ENCODE measurements at regions not wholly inside any gene's neighbourhood (a gene's known extent, or its start where the extent isn't known, plus 50 kb on each side); places are given as distances from the start of the nearest gene placed in this dataset.

GRCh38 chr4:188197566-188197965 lies 58.3 kb downstream of the TRIML1 start:
- Histone ChIP-seq H3K9me3 (no peaks in the 10 kb centered on the region), H3K4me1 (no peaks in the 10 kb centered on the region), H3K36me3 (no peaks in the 10 kb centered on the region), H3K27me3 (no peaks in the 10 kb centered on the region), H3K9ac (no peak overlapping the region), H3K4me2 (no peak overlapping the region), H3K4me3 (no peak overlapping the region), H3K27ac (no peak overlapping the region), H4K20me1 (no peaks in the 10 kb centered on the region)
- TF ChIP-seq Cebpa-rat (IDR thresholded peaks at IDR 0.05): no peak

DNA sequence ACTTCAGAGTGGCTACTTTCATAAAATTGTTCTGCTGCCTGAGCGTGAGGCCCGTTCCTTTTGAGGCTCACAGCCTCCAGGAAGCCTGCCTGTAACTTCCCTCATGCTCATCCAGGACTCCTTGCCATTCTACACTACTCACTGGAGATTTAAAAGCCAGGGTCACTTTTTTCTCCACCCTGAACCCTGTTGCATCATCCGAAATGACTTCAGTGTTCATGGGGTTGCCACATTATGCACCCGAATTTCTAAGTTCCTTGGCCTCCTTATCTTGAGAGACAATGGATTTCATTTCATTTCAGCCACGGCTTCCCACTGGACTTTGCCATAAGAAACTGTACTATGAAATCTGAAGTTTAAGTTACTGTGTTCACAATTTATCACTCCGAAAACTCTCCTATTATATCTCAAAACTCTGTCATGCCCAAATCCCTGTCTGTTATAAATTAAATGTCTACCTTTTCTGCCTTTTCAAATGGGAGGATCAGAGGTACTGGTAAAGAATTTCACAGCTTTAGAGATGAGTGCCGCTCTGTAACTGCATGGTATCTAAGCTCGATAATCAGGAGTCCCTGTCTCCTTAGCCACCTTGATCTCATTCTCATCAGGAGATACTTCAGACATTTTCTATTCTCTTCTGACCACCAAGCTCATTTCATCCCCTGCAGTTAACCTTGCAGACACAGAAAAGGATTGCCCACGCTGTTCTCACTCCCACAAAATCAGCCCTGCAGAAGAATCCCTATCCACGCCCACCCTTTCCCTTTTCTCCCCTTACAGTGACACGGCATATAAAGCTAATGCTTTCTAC lies 59.9 kb downstream of the TRIML1 start:
- Histone ChIP-seq H3K9ac (no peak overlapping the region), H3K4me3 (no peak overlapping the region)

GRCh38 chr4:188201851-188202250 lies 62.6 kb downstream of the TRIML1 start:
- no peak for TF ChIP-seq Cebpa-rat (IDR thresholded peaks at IDR 0.05)

More for the DNA sequence above, 59.9 kb downstream of the TRIML1 start:
- Histone ChIP-seq H3K4me2 (no peak overlapping the region), H3K27me3 (no peaks in the 10 kb centered on the region), H3K27ac (no peak overlapping the region), H4K20me1 (no peaks in the 10 kb centered on the region), H3K9me3 (no peaks in the 10 kb centered on the region), H3K36me3 (no peaks in the 10 kb centered on the region), H3K4me1 (no peaks in the 10 kb centered on the region)
- TF ChIP-seq Cebpa-rat (IDR thresholded peaks at IDR 0.05): no peak

DNA sequence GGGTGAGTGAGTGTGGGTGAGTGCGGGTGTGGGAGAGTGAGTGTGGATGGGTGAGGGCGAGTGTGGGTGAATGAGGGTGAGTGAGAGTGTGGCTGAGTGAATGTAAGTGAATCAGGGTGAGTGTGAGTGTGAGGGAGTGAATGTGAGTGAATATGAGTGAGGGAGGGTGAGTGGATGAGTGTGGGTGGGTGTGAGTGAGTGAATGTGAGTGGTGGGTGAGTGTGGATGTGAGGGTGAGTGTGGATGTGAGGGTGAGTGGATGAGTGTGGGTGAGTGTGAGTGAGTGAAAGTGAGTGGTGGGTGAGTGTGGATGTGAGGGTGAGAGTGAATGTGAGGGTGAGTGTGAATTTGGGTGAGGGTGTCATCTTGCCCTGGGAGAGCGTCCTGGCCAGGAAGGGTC lies 67.5 kb downstream of the TRIML1 start:
- no peak for TF ChIP-seq Cebpa-rat (IDR thresholded peaks at IDR 0.05)
- H3K9me3 ChIP-seq: no peaks in the 10 kb centered on the region
- no peaks in the 10 kb centered on the region for H3K4me1 ChIP-seq
- H4K20me1 ChIP-seq: no peaks in the 10 kb centered on the region
- no peak overlapping the region for H3K4me3 ChIP-seq
- H3K27me3 ChIP-seq: no peaks in the 10 kb centered on the region
- H3K4me2 ChIP-seq: no peak overlapping the region
- no peak overlapping the region for H3K9ac ChIP-seq
- no peaks in the 10 kb centered on the region for H3K36me3 ChIP-seq
- no peak overlapping the region for H3K27ac ChIP-seq

More at GRCh38 chr4:188201851-188202250, 62.6 kb downstream of the TRIML1 start:
- H4K20me1 ChIP-seq: no peaks in the 10 kb centered on the region
- H3K4me1 ChIP-seq: no peaks in the 10 kb centered on the region
- H3K27me3 ChIP-seq: no peaks in the 10 kb centered on the region
- no peak overlapping the region for H3K9ac ChIP-seq
- no peak overlapping the region for H3K4me2 ChIP-seq
- H3K9me3 ChIP-seq: no peaks in the 10 kb centered on the region
- H3K27ac ChIP-seq: no peak overlapping the region
- no peak overlapping the region for H3K4me3 ChIP-seq
- no peaks in the 10 kb centered on the region for H3K36me3 ChIP-seq

DNA sequence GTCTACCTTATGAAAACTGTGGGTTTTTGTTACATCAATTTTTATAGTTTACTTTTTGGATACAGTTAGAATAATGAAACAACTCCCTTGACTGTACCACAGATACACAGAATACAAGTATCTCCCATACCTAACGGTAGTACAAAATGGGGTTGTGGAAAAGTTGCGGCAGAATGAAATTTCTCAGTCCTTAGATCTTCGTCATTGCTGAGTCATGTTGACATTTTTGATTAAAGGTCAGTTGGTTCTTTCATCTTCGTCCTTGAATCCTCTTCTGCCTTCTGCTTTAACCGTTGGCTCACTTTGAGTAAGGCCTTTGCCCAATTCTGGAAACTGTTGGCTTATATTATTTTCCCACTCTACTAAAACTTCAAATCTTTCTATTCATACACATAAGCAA lies 75.6 kb downstream of the TRIML1 start:
- Histone ChIP-seq H3K36me3 (no peaks in the 10 kb centered on the region), H4K20me1 (no peaks in the 10 kb centered on the region), H3K4me3 (no peak overlapping the region), H3K4me2 (no peak overlapping the region), H3K4me1 (no peaks in the 10 kb centered on the region), H3K27ac (no peak overlapping the region), H3K9ac (no peak overlapping the region), H3K9me3 (peaks cover 14% of the 10 kb centered on the region), H3K27me3 (no peaks in the 10 kb centered on the region)
- TF ChIP-seq Cebpa-rat (IDR thresholded peaks at IDR 0.05): no peak

DNA sequence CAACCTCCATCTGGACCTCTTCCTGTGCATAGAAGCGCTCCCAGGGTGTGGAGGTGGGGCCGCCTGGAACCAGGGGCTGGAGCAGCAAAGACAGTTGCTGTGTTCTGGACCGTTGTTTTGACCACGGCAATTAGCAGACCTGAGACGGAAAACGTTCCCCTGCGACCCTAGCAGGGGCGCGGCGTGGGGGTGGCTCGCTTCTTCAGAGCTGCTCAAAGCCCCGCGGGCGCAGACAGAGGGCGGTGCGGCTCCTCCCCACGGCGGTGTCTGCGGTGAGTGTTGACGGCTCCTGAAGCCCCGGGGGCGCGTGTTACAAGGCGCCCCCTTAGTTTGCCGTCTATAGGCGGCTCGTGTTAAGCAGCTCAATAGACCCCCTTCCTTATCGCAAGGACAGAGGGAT lies 79.2 kb downstream of the TRIML1 start:
- Histone ChIP-seq H3K27ac (no peak overlapping the region), H3K4me3 (no peak overlapping the region), H3K4me1 (no peaks in the 10 kb centered on the region), H3K9ac (no peak overlapping the region), H3K36me3 (no peaks in the 10 kb centered on the region), H4K20me1 (no peaks in the 10 kb centered on the region), H3K27me3 (no peaks in the 10 kb centered on the region), H3K9me3 (peaks cover 14% of the 10 kb centered on the region), H3K4me2 (no peak overlapping the region)
- no peak for TF ChIP-seq Cebpa-rat (IDR thresholded peaks at IDR 0.05)

GRCh38 chr4:188220006-188220405 lies 80.8 kb downstream of the TRIML1 start:
- Histone ChIP-seq H3K9ac (no peak overlapping the region), H3K4me2 (no peak overlapping the region), H3K4me3 (no peak overlapping the region), H3K36me3 (no peaks in the 10 kb centered on the region), H3K27me3 (no peaks in the 10 kb centered on the region), H3K9me3 (peaks cover 14% of the 10 kb centered on the region), H4K20me1 (no peaks in the 10 kb centered on the region), H3K27ac (no peak overlapping the region), H3K4me1 (no peaks in the 10 kb centered on the region)
- no peak for TF ChIP-seq Cebpa-rat (IDR thresholded peaks at IDR 0.05)

DNA sequence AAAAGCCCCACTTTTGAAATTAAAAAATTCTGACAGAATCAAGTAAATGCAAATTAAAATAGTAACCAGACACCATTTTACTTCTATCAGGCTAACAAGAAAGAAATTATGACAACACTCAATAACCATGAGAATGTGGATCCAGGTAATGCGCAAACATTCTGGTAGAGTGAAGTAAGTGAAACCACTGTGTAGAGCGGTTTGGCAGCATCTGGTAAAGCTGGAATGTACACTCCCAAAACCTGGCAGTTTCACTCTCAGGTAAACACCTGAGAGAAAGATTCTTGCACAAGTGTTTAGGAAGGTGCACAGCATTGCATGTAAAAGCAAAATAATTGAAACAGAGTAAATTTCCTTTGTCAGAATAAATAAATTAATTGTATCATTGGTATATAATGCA lies 81.8 kb downstream of the TRIML1 start:
- H3K9ac ChIP-seq: no peak overlapping the region

GRCh38 chr4:188228279-188228678 lies 89.0 kb downstream of the TRIML1 start:
- TF ChIP-seq Cebpa-rat (IDR thresholded peaks at IDR 0.05): no peak
- Histone ChIP-seq H3K27ac (no peak overlapping the region), H3K4me2 (no peak overlapping the region), H3K9ac (no peak overlapping the region), H3K36me3 (no peaks in the 10 kb centered on the region), H4K20me1 (no peaks in the 10 kb centered on the region), H3K4me3 (no peak overlapping the region), H3K27me3 (no peaks in the 10 kb centered on the region), H3K4me1 (no peaks in the 10 kb centered on the region), H3K9me3 (no peaks in the 10 kb centered on the region)

More for the DNA sequence above, 81.8 kb downstream of the TRIML1 start:
- H3K9me3 ChIP-seq: peaks cover 14% of the 10 kb centered on the region
- H3K36me3 ChIP-seq: no peaks in the 10 kb centered on the region
- H3K27ac ChIP-seq: no peak overlapping the region
- no peak overlapping the region for H3K4me2 ChIP-seq
- no peaks in the 10 kb centered on the region for H4K20me1 ChIP-seq
- no peak for TF ChIP-seq Cebpa-rat (IDR thresholded peaks at IDR 0.05)
- no peaks in the 10 kb centered on the region for H3K27me3 ChIP-seq
- no peak overlapping the region for H3K4me3 ChIP-seq
- no peaks in the 10 kb centered on the region for H3K4me1 ChIP-seq

DNA sequence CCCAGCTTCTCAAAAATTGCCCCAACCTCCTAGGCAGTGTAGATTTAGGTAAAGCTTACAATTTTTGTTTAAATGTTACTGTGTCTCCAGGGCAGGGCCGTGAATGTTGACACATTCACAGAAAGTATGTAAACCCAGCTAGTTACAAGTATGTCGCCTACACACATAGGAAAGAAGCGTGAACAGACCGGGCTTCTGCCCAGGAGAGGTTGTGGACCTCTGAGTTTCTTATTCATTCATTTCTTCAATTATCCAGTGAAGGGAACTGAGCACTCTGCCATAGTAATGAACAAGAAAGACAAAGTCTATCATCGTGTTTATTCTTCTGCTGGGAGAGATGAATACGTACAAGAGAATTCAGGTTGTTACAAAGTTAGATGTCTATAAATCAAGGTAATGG lies 93.2 kb downstream of the TRIML1 start:
- Histone ChIP-seq H3K9ac (no peak overlapping the region), H3K27me3 (no peaks in the 10 kb centered on the region), H3K9me3 (no peaks in the 10 kb centered on the region), H3K4me3 (no peak overlapping the region), H4K20me1 (no peaks in the 10 kb centered on the region), H3K4me2 (no peak overlapping the region), H3K36me3 (no peaks in the 10 kb centered on the region), H3K27ac (no peak overlapping the region), H3K4me1 (no peaks in the 10 kb centered on the region)
- no peak for TF ChIP-seq Cebpa-rat (IDR thresholded peaks at IDR 0.05)
